ENCODE measurements at regions not wholly inside any gene's neighbourhood (a gene's known extent, or its start where the extent isn't known, plus 50 kb on each side); places are given as distances from the start of the nearest gene placed in this dataset.
A peak's percentile ranks its signal among the peaks of the same experiment; 100 is the strongest.

DNA sequence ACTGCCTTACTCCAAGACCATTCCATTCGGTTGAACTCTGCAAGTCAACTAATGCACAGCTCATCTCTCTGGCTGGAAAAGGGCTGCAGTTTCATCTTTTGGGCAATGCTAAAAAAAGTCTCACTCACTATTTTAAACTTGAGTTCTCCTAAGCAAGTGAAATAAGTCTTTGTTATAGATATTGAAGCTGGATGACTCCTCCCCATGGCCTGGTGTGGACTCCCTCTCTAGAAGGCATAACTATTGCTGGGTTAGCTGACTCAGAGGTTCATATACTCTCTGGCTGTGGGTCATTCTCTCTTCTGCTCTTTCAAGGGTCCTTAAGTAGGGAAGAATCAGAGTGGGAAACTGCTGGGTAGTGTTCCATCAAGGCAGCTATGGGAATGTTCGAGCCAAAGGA lies 88.0 kb downstream of the XCL2 start:
- no peak for DNase-seq (ENCODE audit: low read depth)
- TF ChIP-seq, protein P1, sequence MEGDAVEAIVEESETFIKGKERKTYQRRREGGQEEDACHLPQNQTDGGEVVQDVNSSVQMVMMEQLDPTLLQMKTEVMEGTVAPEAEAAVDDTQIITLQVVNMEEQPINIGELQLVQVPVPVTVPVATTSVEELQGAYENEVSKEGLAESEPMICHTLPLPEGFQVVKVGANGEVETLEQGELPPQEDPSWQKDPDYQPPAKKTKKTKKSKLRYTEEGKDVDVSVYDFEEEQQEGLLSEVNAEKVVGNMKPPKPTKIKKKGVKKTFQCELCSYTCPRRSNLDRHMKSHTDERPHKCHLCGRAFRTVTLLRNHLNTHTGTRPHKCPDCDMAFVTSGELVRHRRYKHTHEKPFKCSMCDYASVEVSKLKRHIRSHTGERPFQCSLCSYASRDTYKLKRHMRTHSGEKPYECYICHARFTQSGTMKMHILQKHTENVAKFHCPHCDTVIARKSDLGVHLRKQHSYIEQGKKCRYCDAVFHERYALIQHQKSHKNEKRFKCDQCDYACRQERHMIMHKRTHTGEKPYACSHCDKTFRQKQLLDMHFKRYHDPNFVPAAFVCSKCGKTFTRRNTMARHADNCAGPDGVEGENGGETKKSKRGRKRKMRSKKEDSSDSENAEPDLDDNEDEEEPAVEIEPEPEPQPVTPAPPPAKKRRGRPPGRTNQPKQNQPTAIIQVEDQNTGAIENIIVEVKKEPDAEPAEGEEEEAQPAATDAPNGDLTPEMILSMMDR (conservative IDR thresholded peaks at IDR 0.05; ENCODE audit: low read depth, low read length): no peak
- no peak overlapping the region for H3K4me3 ChIP-seq (ENCODE audit: low read depth, low read length)

DNA sequence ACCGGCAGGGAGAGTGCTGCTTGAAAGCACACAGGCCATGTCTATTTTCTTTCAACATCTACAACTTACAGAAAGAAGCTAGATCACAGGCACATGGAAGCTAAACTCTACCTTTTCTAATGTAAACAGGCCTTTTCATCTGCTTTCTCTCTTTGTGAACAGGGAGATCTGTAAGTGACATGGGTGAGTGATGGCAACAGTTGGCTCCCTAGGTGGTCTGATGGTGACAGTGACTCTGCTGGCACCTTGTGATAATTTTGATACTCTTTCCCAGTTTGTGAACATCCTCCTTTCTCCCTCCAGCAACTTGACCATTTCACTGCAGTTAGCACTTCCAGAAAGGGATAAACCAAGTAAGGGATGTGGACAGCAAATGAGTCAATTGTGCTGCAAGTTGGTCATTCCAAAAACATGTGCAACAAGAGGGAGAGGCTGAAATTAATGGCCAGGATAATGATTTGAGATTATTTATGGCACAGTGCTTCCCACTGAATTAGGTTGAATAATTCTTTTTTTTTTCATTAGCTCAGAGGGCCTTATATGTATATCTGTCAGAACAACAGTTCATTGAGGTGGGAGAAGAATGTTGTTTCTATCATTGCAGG lies 89.5 kb downstream of the XCL2 start:
- TF ChIP-seq, protein P1 (conservative IDR thresholded peaks at IDR 0.05; ENCODE audit: low read depth, low read length): no peak
- H3K4me3 ChIP-seq (ENCODE audit: low read depth, low read length): no peak overlapping the region
- no peak for DNase-seq (ENCODE audit: low read depth)

DNA sequence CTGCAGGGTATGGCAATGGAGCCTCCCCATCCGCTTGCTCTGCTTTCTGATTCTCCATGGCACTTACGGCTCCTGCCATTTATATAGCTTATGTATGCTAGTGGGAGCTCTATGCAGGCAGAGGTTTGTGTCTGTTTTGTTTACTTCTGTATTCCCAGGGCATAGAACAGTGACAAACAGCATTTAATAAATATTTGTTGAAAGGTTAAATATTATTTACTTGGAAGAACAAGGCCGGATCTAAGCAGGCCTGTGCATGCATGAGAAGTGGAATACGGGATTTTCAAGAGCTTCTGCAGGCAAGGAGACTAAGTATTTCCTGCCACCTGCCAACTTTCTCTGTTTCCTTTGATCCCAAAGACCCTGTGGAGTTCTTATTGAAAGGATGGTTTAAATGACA lies 90.7 kb downstream of the XCL2 start:
- no peak for DNase-seq (ENCODE audit: low read depth)
- TF ChIP-seq, protein P1 (conservative IDR thresholded peaks at IDR 0.05; ENCODE audit: low read depth, low read length): no peak
- H3K4me3 ChIP-seq (ENCODE audit: low read depth, low read length): no peak overlapping the region

DNA sequence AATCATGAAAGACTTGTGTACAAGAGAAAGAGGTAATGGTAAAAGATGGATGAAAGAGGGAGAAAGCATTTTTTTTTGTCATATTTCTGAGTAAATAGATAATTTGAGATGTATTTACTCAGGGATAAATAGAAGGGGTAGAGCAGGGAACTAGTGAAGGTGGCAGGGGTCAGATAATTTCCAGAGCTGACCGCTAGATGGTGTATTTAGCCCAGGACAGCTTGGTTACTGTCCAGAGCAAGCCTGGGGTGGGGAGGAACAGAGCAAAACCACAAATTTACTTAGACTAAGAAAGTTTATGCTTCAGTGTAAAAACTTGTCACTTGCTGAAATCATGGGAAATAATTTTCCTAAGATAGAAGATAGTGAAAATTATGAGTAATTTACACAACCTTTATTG lies 91.5 kb downstream of the XCL2 start:
- TF ChIP-seq, protein P1 (conservative IDR thresholded peaks at IDR 0.05; ENCODE audit: low read depth, low read length): peak; percentile 34
- DNase-seq (ENCODE audit: low read depth): no peak

DNA sequence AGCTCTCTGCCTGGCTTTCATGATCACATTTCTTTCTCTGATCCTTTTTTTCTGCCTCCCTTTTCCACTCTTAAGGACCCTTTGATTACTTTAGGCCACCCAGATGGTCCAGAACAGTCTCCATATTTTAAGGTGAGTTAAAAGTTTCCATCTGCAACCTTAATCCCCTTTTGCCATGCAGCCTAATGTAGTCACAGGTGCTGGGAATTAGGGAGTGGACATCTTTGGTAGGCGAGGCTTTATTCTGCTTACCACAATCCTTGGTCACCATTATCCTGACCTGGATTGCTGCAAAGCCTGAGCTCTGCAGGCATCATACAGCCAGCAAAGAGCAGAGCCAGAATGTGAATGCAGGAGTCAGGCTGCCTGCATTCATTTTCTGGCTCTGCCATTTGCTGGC lies 95.9 kb downstream of the XCL2 start:
- no peak for DNase-seq (ENCODE audit: low read depth)
- TF ChIP-seq, protein P1 (conservative IDR thresholded peaks at IDR 0.05; ENCODE audit: low read depth, low read length): no peak
- H3K4me3 ChIP-seq (ENCODE audit: low read depth, low read length): no peak overlapping the region

More for the DNA sequence above, 91.5 kb downstream of the XCL2 start:
- H3K4me3 ChIP-seq (ENCODE audit: low read depth, low read length): no peak overlapping the region

DNA sequence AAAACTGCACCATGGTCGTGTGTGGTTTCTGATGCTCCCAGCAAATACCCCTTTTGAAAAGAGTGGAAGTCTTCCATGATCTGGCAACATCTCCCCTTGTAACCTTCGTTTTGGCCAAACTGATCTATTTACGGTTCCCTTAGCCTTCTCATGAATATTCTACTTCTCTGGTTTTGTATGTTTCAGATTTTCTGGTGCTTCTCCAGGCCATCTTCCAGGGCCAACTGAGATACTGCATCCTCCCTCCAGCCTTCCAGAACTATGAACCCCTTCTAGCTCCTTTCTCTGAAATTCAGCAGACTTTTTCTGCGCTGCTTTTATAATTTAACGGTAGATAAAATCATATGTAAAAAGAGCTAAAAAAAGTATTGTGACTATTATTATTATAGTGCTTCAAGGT lies 97.7 kb downstream of the XCL2 start:
- DNase-seq (ENCODE audit: low read depth): no peak
- TF ChIP-seq, protein P1 (conservative IDR thresholded peaks at IDR 0.05; ENCODE audit: low read depth, low read length): no peak
- H3K4me3 ChIP-seq (ENCODE audit: low read depth, low read length): no peak overlapping the region

DNA sequence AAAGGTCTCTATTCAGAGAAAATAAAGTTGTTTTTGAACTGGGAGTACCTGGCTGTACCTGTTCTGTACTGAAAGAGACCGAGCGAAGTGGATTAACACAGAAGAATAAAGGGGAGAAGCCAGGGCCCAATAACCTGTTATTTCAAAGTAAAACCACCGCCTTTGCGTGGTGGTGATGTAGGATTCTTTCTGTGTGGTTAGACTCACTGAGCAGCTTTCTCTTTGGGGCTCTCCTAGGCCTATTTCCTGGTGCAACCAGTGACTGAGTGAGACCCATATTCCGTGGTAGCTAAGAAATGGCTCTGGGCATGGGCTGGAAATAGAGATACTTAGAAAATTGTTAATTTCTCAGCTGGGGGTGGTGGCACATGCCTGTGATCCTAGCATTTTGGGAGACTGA lies 99.9 kb downstream of the XCL2 start:
- H3K4me3 ChIP-seq (ENCODE audit: low read depth, low read length): no peak overlapping the region

More for the DNA sequence above, 99.9 kb downstream of the XCL2 start:
- TF ChIP-seq, protein P1 (conservative IDR thresholded peaks at IDR 0.05; ENCODE audit: low read depth, low read length): no peak
- DNase-seq (ENCODE audit: low read depth): no peak

Data from choroid plexus epithelial cell (primary cell).